Large intestine (tissue), 3 donors: ENCODE measurements at regions not wholly inside any gene's neighbourhood (a gene's known extent, or its start where the extent isn't known, plus 50 kb on each side); places are given as distances from the start of the nearest gene placed in this dataset.
"Not testable (repeated sequence)": the region's sequence is repeated elsewhere in the genome, so short reads cannot be mapped to it uniquely, and the experiment has no call there.

Source experiments
- DNase-seq, 2 donors: peaks; one replicate each; pipeline versions ENCODE4 v3.0.0 to v3.0.0-alpha.2; 2013
- H3K27ac ChIP-seq: one replicate; pipeline ENCODE4 v1.5.1; 2013; ENCODE audit warnings: low read length
- H3K27me3 ChIP-seq: 2 replicates; pipeline ENCODE4 v1.6.1; 2013; ENCODE audit warnings: low read length; ENCODE audit not compliant: control insufficient read depth, insufficient read depth
- H3K36me3 ChIP-seq: 2 replicates; pipeline ENCODE4 v1.6.1; 2013; ENCODE audit warnings: low read length; ENCODE audit not compliant: control insufficient read depth, insufficient read depth
- H3K4me1 ChIP-seq: one replicate; pipeline ENCODE4 v1.6.1; 2013; ENCODE audit warnings: low read length; ENCODE audit not compliant: control insufficient read depth, insufficient read depth
- H3K4me3 ChIP-seq: one replicate; pipeline ENCODE4 v1.5.1; 2013; ENCODE audit warnings: low read length
- H3K9me3 ChIP-seq: one replicate; pipeline ENCODE4 v1.6.1; 2013; ENCODE audit warnings: mild to moderate bottlenecking, low read depth, low read length, moderate library complexity; ENCODE audit not compliant: control insufficient read depth
- WGBS: methylation state at CpG from one replicate; pipeline ENCODE4 v1.1.5; 2013; ENCODE audit warnings: low lambda C conversion rate; ENCODE audit not compliant: insufficient coverage; 5-methylcytosine and 5-hydroxymethylcytosine counted together

DNA sequence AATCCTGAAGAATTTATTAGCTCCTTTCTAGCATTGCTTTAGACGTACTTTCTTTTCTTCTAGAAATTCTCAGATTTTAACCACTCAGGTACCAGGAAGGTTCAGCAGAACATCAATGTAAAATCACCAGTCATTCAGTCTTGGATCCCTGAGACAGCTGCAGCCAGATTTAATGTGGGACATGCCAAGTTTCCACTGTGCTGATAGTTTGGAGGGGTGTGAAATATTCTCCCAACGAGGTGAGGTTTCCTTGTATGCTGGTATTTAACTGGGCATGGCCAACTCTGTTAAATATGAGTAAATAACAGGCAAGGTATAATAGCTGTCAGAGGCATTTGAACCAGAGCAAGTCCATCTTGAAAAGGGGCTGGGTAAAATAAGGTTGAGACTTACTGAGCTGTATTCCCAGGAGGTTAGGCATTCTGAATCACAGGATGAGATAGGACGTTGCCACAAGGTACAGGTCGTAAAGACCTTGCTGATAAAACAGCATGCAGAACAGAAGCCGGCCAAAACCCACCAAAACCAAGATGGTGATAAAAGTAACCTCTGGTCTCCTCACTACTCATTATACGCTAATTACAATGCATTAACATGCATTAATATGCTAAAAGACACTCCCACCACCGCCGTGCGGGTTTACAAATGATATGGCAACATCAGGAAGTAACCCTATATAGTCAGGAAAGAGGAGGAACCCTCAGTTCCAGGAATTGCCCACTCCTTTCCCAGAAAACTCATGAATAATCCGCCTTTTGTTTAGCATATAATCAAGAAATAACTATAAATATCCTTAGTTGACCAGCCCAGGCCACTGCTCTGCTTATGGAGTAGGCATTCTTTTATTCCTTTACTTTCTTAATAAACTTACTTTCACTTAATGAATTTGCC lies 75.2 kb upstream of the RASSF8 start:
- no peaks in the 10 kb centered on the region for H3K36me3 ChIP-seq
- no peak overlapping the region for H3K4me3 ChIP-seq
- H3K27ac ChIP-seq, result no peak overlapping the region
- WGBS, result no CpG with 5 or more reads among the region's 10 CpGs
- no peak for DNase-seq
- no peaks in the 10 kb centered on the region for H3K27me3 ChIP-seq
- H3K9me3 ChIP-seq, result peaks cover 5% of the 10 kb centered on the region
- no peaks in the 10 kb centered on the region for H3K4me1 ChIP-seq

DNA sequence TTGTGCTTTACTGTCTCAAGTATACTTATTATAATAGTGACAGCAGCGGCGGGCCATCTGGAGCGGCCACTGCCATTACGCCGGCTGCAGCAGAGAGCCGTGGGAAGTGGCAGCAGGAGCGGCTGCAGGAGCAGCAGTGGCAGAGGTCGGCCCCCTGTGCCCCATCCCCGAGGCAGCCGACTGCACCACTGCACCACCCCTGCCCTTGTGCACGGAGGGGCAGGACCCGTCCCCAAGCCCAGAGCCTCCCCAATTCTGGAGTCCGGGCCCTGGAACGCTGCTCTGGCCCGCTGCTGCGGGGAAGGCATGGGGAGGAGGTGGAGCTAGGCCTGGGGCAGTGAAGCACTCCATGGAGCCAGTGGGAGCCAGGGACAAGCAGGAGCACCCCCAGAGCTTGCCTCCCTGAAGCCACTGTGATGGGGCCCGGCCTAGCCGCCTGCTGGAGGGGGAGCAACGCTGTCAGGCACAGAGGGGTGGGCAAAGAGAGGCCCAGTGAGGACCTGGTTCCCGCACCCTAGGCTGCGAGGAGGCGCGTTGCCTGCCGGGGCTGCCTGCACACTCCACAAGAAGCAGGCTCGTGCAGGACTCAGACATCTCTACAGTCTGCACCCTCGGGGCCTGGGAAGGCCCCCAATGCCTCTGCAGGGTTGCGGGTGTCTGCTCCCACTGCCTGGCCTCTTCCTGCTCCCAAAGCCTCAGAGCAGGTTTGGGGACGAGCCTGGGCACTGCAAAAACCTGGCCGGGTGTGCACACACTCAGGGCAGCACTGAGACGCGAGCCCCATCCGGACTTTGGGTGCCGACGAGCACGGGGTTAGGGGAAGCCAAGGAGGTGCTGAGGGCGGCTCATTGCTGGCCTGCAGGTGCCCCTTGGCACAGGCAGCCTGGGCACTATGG lies 74.2 kb upstream of the RASSF8 start:
- H3K9me3 ChIP-seq, result peaks cover 5% of the 10 kb centered on the region
- H3K27me3 ChIP-seq, result no peaks in the 10 kb centered on the region
- H3K27ac ChIP-seq, result no peak overlapping the region
- H3K4me1 ChIP-seq, result no peaks in the 10 kb centered on the region
- WGBS, result no CpG with 5 or more reads among the region's 36 CpGs
- DNase-seq, result no peak
- no peaks in the 10 kb centered on the region for H3K36me3 ChIP-seq
- H3K4me3 ChIP-seq, result no peak overlapping the region

DNA sequence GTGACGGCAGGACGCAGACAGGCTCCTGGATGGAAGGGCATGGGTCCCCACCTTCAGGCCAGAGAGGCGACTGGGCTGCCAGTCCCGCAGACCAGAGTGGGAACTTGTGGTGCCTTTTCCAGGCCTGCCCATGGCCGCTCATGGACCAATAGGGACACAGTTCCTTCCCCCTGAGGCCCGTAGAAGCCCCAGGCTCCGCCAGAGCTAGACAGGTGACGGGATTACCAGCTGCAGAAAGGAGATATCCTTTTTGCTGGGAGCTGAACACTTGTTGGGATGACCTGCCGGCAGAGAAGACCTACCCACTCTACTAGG lies 73.6 kb upstream of the RASSF8 start:
- Histone ChIP-seq H3K4me3 (no peak overlapping the region), H3K9me3 (peaks cover 5% of the 10 kb centered on the region), H3K4me1 (no peaks in the 10 kb centered on the region), H3K27me3 (no peaks in the 10 kb centered on the region), H3K36me3 (no peaks in the 10 kb centered on the region), H3K27ac (no peak overlapping the region)
- DNase-seq, result no peak
- no CpG with 5 or more reads among the region's 9 CpGs for WGBS

DNA sequence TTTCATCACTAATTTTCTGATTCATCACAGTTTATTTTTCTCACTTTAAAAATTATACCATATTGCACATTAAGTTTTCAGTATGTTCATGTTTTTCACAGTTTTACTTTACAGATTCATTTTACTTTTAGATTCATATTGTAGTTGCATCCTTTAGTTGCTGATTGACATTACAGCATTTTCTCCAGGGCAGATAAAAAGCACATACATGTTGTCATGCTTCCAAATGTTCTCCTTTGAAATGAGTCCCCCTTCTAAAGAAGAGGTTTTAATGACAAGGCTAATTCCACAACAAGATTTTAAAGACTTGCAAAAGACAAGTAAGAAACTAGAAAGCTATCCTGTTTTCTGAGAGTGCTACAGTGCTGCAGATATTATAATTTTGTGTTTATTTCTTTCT lies 72.1 kb upstream of the RASSF8 start:
- Histone ChIP-seq H3K27ac (no peak overlapping the region), H3K4me3 (no peak overlapping the region), H3K27me3 (no peaks in the 10 kb centered on the region), H3K9me3 (peaks cover 5% of the 10 kb centered on the region), H3K4me1 (no peaks in the 10 kb centered on the region), H3K36me3 (no peaks in the 10 kb centered on the region)
- DNase-seq, result no peak

DNA sequence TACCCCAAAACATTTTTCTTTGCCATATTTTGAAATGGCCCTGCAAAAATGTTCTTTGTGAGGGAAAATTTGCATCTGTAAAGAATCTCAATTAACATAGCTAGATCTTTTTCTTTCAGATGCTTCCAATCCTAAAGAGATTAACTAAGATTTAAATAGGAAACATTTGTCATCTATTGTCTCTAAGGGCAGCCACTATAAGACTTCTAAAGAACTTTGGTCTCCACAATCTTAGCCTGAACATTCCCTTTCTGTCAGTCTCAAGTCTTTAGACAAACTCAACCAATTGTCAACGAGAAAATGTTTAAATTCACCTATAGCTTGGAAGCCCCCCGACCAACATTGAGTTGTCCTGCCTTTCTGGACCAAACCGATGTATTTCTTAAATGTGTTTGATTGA lies 71.1 kb upstream of the RASSF8 start:
- Histone ChIP-seq H3K4me3 (no peak overlapping the region), H3K4me1 (no peaks in the 10 kb centered on the region), H3K9me3 (peaks cover 5% of the 10 kb centered on the region), H3K36me3 (no peaks in the 10 kb centered on the region), H3K27ac (no peak overlapping the region), H3K27me3 (no peaks in the 10 kb centered on the region)
- DNase-seq, result no peak
- WGBS, result no CpG with 5 or more reads among the region's 3 CpGs

DNA sequence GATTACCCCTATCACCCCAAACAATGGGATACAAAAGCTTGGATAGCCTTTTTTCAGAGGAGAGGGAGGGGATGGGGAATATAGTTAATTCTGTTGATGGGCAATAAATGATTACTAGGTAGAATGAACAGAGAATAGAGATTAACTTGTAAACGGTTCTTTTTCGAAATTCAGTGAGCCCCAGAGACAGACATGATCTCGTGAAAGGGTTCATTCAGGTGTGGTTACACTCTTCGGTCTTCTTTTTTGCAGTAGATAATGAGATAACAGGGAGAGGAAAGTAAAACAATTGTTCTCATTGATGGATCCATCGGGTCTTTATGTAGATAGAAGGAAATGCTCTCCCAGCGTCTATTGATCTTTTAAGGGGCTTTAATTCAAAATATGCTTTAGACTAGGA lies 69.3 kb upstream of the RASSF8 start:
- Histone ChIP-seq H3K27me3 (no peaks in the 10 kb centered on the region), H3K27ac (no peak overlapping the region), H3K36me3 (no peaks in the 10 kb centered on the region), H3K9me3 (peaks cover 2% of the 10 kb centered on the region), H3K4me1 (no peaks in the 10 kb centered on the region), H3K4me3 (no peak overlapping the region)
- WGBS, result 80% methylated on average over 1 of the region's 6 CpGs
- DNase-seq, result no peak

DNA sequence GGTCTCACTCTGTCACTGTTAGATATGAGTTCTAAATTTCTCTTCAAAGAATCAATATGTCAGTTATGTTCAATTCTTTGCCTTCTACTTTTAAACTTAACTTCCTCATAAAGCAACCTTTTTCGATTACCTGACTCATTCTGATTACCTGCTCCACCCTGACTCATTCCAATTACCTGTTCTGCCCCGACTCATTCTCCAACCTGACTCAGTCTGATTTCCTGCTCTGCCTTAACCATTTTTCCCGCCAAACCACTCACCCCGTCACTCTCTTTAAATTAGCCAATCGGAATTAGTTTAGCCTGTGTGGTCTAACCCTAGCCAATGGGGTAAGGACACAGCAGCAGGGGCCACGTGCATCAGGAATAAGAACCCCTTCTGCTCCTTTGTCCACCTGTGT lies 67.4 kb upstream of the RASSF8 start:
- H3K27me3 ChIP-seq, DNase-seq, H3K27ac ChIP-seq, H3K4me1 ChIP-seq, H3K4me3 ChIP-seq, H3K9me3 ChIP-seq, H3K36me3 ChIP-seq: not testable (repeated sequence)
- WGBS, result 93% methylated on average over 5 of the region's 6 CpGs

DNA sequence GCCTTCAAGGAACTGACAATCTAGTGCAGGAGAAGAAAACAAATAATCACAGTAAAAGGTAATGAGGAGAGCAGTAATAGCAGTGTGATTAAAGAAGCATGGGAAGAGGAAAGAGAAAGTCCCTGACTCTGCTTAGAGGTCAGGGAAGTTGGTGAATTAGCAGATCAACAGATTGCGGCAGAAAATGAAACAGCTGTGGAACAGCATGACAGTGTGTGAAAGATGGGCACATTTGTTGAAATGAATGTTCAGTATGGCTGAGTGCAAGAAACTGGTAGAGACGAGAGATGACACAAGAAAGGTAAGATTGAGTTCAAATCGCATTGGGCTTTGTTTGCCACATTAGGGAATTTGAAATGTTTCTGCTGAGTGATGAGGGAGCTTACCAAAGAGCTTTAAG lies 63.7 kb upstream of the RASSF8 start:
- no peaks in the 10 kb centered on the region for H3K36me3 ChIP-seq
- H3K4me1 ChIP-seq, result no peaks in the 10 kb centered on the region
- no peak overlapping the region for H3K4me3 ChIP-seq
- peaks cover 7% of the 10 kb centered on the region for H3K9me3 ChIP-seq
- DNase-seq, result no peak
- H3K27me3 ChIP-seq, result no peaks in the 10 kb centered on the region
- H3K27ac ChIP-seq, result no peak overlapping the region
- WGBS, result 100% methylated on average over 1 of the region's 3 CpGs

DNA sequence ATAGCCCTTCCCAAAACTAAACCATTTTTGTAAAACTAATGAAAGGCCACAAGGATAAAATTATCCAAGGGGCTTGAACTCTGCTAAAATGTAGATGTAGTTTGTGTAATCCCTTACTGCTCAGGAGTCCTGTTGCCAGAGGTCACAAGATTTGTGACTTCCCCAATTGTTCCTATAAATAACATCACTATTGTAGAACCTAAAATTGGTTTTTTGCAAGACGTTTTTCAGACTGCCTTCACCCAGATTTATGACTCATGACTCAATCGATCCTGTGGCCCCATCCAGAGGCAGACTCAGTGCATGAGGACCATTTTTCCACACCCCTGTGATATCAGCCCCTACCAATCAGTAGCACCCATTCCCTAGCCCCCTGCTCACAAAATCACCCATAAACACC lies 61.5 kb upstream of the RASSF8 start:
- 100% methylated on average over 1 of the region's 2 CpGs for WGBS
- H3K27me3 ChIP-seq, result no peaks in the 10 kb centered on the region

DNA sequence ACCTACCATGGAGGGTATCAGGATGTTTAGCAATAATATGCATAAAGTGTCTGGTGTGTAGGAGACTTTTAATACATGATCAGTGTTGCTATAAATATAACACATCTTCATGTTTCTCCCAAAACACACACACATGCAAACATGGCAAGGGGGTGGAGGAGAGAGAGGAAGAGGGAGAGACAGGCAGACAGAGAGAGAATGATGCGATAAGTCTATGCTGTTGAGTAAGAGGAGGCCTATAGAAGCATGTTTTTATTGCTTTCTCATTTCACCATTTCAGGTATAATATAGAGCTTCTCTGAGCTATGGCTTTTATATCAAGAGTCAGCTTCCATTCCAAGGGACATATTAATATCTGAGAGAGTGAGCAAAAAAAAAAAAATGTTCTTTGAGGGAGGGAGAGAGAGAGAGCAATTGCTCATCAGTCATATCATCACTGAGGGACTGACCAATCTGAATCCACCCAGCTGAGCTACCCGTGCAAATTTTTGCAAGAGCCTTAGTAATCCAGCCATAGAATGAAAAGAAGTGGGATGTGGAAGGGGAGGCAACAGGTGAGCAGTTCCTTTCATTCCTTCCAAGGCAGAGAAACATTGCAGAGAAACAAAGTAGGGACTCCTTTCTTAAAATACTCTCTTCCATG lies 54.8 kb upstream of the RASSF8 start:
- H3K27ac ChIP-seq, result no peak overlapping the region
- WGBS, result 80% methylated on average over 1 of the region's 2 CpGs
- no peak overlapping the region for H3K4me3 ChIP-seq
- H3K9me3 ChIP-seq, result no peaks in the 10 kb centered on the region
- DNase-seq, result no peak
- no peaks in the 10 kb centered on the region for H3K27me3 ChIP-seq
- no peaks in the 10 kb centered on the region for H3K4me1 ChIP-seq
- no peaks in the 10 kb centered on the region for H3K36me3 ChIP-seq

More for the DNA sequence above, 61.5 kb upstream of the RASSF8 start:
- DNase-seq, result no peak
- H3K36me3 ChIP-seq, result no peaks in the 10 kb centered on the region
- no peak overlapping the region for H3K4me3 ChIP-seq
- no peaks in the 10 kb centered on the region for H3K4me1 ChIP-seq
- no peak overlapping the region for H3K27ac ChIP-seq
- H3K9me3 ChIP-seq, result peaks cover 7% of the 10 kb centered on the region
